Omental fat pad (tissue), 3 donors: ENCODE measurements at regions not wholly inside any gene's neighbourhood (a gene's known extent, or its start where the extent isn't known, plus 50 kb on each side); places are given as distances from the start of the nearest gene placed in this dataset.

Source experiments
- ATAC-seq: fragments of 150-250 bp; one replicate; pipeline ENCODE4 v1.9.1; 2016; ENCODE audit warnings: mild to moderate bottlenecking, moderate library complexity; ENCODE audit not compliant: low FRiP score
- DNase-seq: peaks from one replicate; pipeline ENCODE4 v3.0.0-alpha.2; 2019; ENCODE audit warnings: low spot score
- TF ChIP-seq, protein P1 (sequence below), 3 donors: fragments of 450-650 bp; IDR thresholded peaks; one replicate each; pipeline ENCODE4 v1.5.1; 2016 to 2017; ENCODE audit warnings: antibody characterized with exemption in 3 of 3, mild to moderate bottlenecking in 3 of 3, moderate library complexity in 2 of 3

DNA sequence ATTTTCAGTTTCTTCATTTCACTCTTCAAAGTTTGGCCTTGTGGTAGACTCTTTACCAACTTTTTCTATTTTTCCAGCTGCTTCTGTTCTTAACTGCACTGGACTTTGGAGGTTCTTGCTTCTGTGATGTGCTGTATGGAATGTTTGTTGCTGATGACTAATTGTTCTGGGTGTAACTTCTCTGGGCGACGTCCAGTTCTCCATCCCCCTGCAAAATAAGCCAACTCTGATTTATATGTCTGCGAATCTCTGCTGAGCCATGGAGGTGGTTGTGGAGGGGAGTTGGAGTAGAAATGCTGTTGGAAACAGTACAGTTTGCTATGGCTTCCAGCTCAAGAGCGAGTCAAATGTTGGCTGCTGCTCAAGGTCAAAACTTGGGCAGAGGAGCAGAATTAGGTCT, 113.9 kb upstream of the DYRK2 start:
- peak; percentile 91 for ATAC-seq

DNA sequence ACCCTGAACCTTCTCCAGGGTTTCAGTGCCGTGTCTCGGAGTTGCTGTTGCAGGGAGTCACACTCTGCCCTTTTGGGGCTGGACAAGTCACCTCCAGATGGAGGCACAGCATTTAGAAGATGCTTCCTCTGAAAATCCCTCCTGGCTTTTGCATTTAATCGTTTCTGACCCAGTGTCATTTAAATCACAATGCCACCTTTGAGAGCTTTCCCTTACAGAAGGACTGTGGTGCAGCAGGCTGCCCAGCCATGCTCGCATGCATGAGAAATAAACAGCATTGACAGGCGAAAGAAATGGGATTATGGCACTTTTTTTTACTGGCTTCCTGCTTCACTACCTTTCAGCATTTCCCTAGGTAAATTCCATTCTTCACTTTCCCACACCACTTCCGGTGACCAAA, 113.4 kb upstream of the DYRK2 start:
- TF ChIP-seq, protein P1, sequence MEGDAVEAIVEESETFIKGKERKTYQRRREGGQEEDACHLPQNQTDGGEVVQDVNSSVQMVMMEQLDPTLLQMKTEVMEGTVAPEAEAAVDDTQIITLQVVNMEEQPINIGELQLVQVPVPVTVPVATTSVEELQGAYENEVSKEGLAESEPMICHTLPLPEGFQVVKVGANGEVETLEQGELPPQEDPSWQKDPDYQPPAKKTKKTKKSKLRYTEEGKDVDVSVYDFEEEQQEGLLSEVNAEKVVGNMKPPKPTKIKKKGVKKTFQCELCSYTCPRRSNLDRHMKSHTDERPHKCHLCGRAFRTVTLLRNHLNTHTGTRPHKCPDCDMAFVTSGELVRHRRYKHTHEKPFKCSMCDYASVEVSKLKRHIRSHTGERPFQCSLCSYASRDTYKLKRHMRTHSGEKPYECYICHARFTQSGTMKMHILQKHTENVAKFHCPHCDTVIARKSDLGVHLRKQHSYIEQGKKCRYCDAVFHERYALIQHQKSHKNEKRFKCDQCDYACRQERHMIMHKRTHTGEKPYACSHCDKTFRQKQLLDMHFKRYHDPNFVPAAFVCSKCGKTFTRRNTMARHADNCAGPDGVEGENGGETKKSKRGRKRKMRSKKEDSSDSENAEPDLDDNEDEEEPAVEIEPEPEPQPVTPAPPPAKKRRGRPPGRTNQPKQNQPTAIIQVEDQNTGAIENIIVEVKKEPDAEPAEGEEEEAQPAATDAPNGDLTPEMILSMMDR (IDR thresholded peaks at IDR 0.05): no peak
- ATAC-seq (no peak), DNase-seq (no peak)

More for the DNA sequence above, 113.9 kb upstream of the DYRK2 start:
- no peak for DNase-seq
- TF ChIP-seq, protein P1 (IDR thresholded peaks at IDR 0.05): no peak

DNA sequence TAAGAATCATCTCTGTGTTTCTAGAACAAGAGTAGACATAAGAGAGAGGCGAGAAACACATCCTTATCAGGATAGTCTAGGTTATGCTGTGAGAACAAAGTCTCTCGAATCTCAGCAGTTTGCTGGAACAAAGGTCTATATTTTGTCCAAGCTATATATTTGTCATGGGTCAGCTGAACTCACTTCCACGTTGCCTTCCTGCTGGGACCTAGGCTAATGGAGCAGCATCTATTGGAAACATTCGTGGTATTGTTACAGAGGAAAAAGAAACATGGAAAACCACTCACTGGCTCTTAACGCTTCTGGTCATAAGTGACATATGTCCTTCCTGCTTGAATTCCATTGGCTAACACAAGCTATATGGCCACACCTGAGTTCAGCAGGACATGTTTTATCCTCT, 112.6 kb upstream of the DYRK2 start:
- ATAC-seq (no peak), DNase-seq (no peak)
- TF ChIP-seq, protein P1 (IDR thresholded peaks at IDR 0.05): no peak

DNA sequence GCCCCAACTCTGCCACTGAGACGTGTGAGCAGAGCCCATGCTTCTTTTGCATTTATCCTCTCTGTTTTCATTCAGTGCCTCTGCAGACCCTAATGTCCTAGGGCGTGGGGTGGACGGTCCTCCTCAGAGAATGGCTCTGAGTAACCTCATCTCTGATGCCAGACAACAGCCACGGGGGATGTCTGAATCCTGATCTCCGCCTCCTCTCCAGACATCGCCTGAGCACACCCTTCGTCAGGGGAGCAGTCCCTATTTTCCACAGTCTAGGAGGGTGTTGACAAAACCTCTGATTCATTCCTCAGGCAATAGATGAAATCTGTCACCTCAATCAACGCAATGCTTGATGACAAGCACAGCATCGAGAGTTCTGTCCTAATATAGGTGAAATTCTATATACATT, 109.2 kb upstream of the DYRK2 start:
- ATAC-seq: no peak
- no peak for DNase-seq

DNA sequence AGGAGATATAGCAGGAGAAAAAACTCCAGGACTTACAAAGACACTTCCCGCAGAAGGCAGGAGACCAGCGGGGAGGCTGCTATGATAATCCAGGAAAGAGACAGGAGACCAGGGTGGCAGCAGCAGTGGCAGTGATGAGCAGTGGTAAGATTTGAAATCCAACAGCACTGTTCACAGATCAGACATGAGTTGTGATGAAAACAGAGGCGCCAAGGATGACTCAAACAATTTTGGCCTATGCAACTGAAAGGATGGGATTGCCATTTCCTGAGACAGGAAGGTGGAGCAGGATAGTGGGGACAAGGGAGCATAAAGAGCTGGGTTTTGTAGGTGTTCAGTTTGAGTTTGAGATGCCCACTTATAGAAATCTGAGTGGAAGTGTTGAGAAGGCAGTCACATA, 108.6 kb upstream of the DYRK2 start:
- DNase-seq (no peak), ATAC-seq (no peak)
- TF ChIP-seq, protein P1 (IDR thresholded peaks at IDR 0.05): no peak

More for the DNA sequence above, 109.2 kb upstream of the DYRK2 start:
- TF ChIP-seq, protein P1 (IDR thresholded peaks at IDR 0.05): no peak

DNA sequence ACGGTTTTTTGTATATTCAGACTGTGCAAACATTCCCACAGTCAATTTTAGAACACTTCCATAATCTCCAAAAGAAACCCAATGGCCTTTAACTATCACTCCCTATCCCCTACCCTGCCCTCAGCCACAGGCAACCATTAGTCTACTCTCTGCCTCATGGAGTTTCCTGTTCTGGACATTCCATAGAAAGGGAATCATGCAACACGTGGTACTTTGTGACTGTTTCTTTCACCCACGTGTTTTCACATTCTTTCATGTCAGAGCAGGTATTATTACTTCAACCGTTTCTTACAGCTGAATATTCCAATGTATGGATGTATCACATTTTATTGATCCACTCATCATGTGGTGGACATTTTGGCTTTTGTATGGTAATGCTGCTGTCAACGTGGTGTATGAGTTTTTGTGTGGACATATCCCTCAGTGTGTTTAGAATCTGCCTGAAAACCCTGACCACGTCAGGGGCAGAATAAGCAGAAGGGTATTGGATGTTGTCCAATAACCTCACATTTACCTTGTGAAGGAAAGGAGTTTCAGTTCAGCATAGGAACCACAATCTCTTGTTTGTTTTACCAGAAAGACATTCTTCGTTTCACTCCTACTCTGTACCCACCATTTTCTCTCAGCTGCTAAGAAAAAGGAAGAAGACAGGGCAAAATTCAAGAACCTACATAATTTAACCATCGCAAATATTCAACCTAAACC, 107.5 kb upstream of the DYRK2 start:
- DNase-seq (no peak), ATAC-seq (no peak)
- TF ChIP-seq, protein P1 (IDR thresholded peaks at IDR 0.05): no peak

DNA sequence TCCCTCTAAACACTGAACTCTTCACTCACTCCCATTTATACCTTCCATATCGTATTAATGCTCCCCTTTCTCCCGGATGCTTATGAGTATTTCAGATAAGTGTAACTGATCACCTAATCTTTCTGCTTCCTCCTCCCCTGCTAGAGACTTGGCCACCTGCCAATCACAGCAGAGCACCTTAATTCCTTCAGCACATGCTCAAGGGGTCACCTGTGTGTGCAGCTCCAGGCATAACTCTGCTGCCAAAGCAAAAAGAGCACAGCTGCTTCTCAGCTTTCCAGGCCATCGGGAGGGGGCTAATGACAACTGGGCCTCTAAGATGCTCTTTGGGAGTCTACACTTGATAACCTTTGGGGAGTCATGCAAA, 106.9 kb upstream of the DYRK2 start:
- DNase-seq: no peak
- TF ChIP-seq, protein P1 (IDR thresholded peaks at IDR 0.05): no peak
- no peak for ATAC-seq
